ENCODE measurements at regions not wholly inside any gene's neighbourhood (a gene's known extent, or its start where the extent isn't known, plus 50 kb on each side); places are given as distances from the start of the nearest gene placed in this dataset.

- H3K27ac ChIP-seq, result no peak overlapping the region
- no peaks in the 10 kb centered on the region for H3K27me3 ChIP-seq
- H3K36me3 ChIP-seq, result no peaks in the 10 kb centered on the region
- 88 to 92% methylated on average over 2 of the region's 2 CpGs for WGBS, 2 donors (ENCODE audit: low coverage in 1 of 2)
- ATAC-seq, result no peak
- no peak overlapping the region for H3K4me3 ChIP-seq
- no peaks in the 10 kb centered on the region for H3K4me1 ChIP-seq
- H3K9me3 ChIP-seq, result no peaks in the 10 kb centered on the region
- TF ChIP-seq POLR2A (IDR thresholded peaks at IDR 0.05) (no peak), POLR2AphosphoS5 (IDR thresholded peaks at IDR 0.05) (no peak), CTCF (IDR thresholded peaks at IDR 0.05) (no peak), EP300 (IDR thresholded peaks at IDR 0.05) (no peak)
These were observed 474.7 kb downstream of the EPM2A start for GRCh38 chr6:145260484-145261175.

GRCh38 chr6:145261758-145262157 lies 473.6 kb downstream of the EPM2A start:
- no peaks in the 10 kb centered on the region for H3K9me3 ChIP-seq
- H3K27ac ChIP-seq, result no peak overlapping the region
- H3K36me3 ChIP-seq, result no peaks in the 10 kb centered on the region
- TF ChIP-seq CTCF (IDR thresholded peaks at IDR 0.05) (no peak), POLR2A (IDR thresholded peaks at IDR 0.05) (no peak), POLR2AphosphoS5 (IDR thresholded peaks at IDR 0.05) (no peak), EP300 (IDR thresholded peaks at IDR 0.05) (no peak)
- no peak overlapping the region for H3K4me3 ChIP-seq
- WGBS, 2 donors (ENCODE audit: low coverage in 1 of 2), result 56 to 58% methylated on average over 2 of the region's 2 CpGs
- ATAC-seq, result no peak
- no peaks in the 10 kb centered on the region for H3K27me3 ChIP-seq
- H3K4me1 ChIP-seq, result no peaks in the 10 kb centered on the region

GRCh38 chr6:145262771-145263170 lies 472.5 kb downstream of the EPM2A start:
- no peaks in the 10 kb centered on the region for H3K9me3 ChIP-seq
- WGBS, 2 donors (ENCODE audit: low coverage in 1 of 2), result 52 to 75% methylated on average over 1 of the region's 1 CpG
- H3K36me3 ChIP-seq, result no peaks in the 10 kb centered on the region
- ATAC-seq, result no peak
- no peaks in the 10 kb centered on the region for H3K27me3 ChIP-seq
- no peak overlapping the region for H3K27ac ChIP-seq
- TF ChIP-seq CTCF (IDR thresholded peaks at IDR 0.05), result no peak
- no peak for TF ChIP-seq POLR2A (IDR thresholded peaks at IDR 0.05)
- TF ChIP-seq POLR2AphosphoS5 (IDR thresholded peaks at IDR 0.05), result no peak
- no peak for TF ChIP-seq EP300 (IDR thresholded peaks at IDR 0.05)
- H3K4me1 ChIP-seq, result no peaks in the 10 kb centered on the region
- H3K4me3 ChIP-seq, result no peak overlapping the region

GRCh38 chr6:145263778-145264211 lies 471.5 kb downstream of the EPM2A start:
- Histone ChIP-seq H3K27me3 (no peaks in the 10 kb centered on the region), H3K36me3 (no peaks in the 10 kb centered on the region), H3K4me3 (no peak overlapping the region), H3K4me1 (no peaks in the 10 kb centered on the region), H3K27ac (no peak overlapping the region), H3K9me3 (no peaks in the 10 kb centered on the region)
- TF ChIP-seq CTCF (IDR thresholded peaks at IDR 0.05), result no peak
- no peak for TF ChIP-seq POLR2AphosphoS5 (IDR thresholded peaks at IDR 0.05)
- TF ChIP-seq POLR2A (IDR thresholded peaks at IDR 0.05), result no peak
- TF ChIP-seq EP300 (IDR thresholded peaks at IDR 0.05), result no peak
- no peak for ATAC-seq
- WGBS, 2 donors (ENCODE audit: low coverage in 1 of 2), result 51 to 58% methylated on average over 4 to 5 of the region's 5 CpGs

- 82 to 91% methylated on average over 5 to 6 of the region's 6 CpGs for WGBS, 2 donors (ENCODE audit: low coverage in 1 of 2)
- Histone ChIP-seq H3K9me3 (no peaks in the 10 kb centered on the region), H3K27me3 (no peaks in the 10 kb centered on the region), H3K4me3 (no peak overlapping the region), H3K4me1 (no peaks in the 10 kb centered on the region), H3K27ac (no peak overlapping the region), H3K36me3 (no peaks in the 10 kb centered on the region)
- TF ChIP-seq CTCF (IDR thresholded peaks at IDR 0.05) (no peak), POLR2AphosphoS5 (IDR thresholded peaks at IDR 0.05) (no peak), POLR2A (IDR thresholded peaks at IDR 0.05) (no peak), EP300 (IDR thresholded peaks at IDR 0.05) (no peak)
- no peak for ATAC-seq
These were observed 468.8 kb downstream of the EPM2A start for GRCh38 chr6:145266432-145267075.

All from gastroesophageal sphincter (tissue), 4 donors.